ENCODE measurements at regions not wholly inside any gene's neighbourhood (a gene's known extent, or its start where the extent isn't known, plus 50 kb on each side); places are given as distances from the start of the nearest gene placed in this dataset.

DNA sequence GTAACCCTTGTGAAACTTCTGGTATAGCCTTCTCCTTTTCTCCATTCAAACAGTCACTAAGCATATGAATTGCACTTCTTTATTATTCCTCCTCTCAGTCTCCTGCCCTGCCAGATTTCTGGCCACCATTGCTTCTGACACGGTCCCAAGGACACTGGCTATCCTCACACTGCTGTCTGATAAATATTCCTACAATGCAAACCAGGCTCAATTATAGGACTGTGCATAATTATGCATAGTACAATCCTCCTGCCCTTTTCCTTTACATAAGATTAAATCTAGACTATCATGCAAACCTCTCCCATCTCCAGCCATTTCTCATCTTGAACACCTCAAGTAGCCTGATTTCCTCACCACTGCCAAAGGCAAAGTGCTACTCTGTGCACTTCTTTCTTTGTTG is 704.3 kb upstream of the ADAMTS5 start:
- no peak for TF ChIP-seq POLR2A (IDR thresholded peaks at IDR 0.05; ENCODE audit: extremely low read depth, insufficient read length)
- TF ChIP-seq, protein P1, sequence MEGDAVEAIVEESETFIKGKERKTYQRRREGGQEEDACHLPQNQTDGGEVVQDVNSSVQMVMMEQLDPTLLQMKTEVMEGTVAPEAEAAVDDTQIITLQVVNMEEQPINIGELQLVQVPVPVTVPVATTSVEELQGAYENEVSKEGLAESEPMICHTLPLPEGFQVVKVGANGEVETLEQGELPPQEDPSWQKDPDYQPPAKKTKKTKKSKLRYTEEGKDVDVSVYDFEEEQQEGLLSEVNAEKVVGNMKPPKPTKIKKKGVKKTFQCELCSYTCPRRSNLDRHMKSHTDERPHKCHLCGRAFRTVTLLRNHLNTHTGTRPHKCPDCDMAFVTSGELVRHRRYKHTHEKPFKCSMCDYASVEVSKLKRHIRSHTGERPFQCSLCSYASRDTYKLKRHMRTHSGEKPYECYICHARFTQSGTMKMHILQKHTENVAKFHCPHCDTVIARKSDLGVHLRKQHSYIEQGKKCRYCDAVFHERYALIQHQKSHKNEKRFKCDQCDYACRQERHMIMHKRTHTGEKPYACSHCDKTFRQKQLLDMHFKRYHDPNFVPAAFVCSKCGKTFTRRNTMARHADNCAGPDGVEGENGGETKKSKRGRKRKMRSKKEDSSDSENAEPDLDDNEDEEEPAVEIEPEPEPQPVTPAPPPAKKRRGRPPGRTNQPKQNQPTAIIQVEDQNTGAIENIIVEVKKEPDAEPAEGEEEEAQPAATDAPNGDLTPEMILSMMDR (IDR thresholded peaks at IDR 0.05; ENCODE audit: low read depth, low read length), result no peak
- TF ChIP-seq MYC (IDR thresholded peaks at IDR 0.05; ENCODE audit: low read depth, low read length), result no peak

Measured in NB4 (cell line).